Kidney epithelial cell (primary cell): ENCODE measurements at regions not wholly inside any gene's neighbourhood (a gene's known extent, or its start where the extent isn't known, plus 50 kb on each side); places are given as distances from the start of the nearest gene placed in this dataset.

Source experiments
- DNase-seq: peaks from one replicate; pipeline ENCODE4 v3.0.0-alpha.2; 2010; ENCODE audit warnings: low read depth
- H3K27me3 ChIP-seq: 2 replicates; pipeline ENCODE4 v1.6.0; 2011; ENCODE audit warnings: low read length; ENCODE audit not compliant: control insufficient read depth, insufficient read depth
- H3K36me3 ChIP-seq: 2 replicates; pipeline ENCODE4 v1.5.1; 2011; ENCODE audit warnings: low read length; ENCODE audit not compliant: control insufficient read depth, insufficient read depth
- H3K4me3 ChIP-seq: 2 replicates; pipeline ENCODE4 v1.5.1; 2011; ENCODE audit warnings: low read depth, mild to moderate bottlenecking, control low read depth, low read length
- TF ChIP-seq, protein P1 (sequence below): IDR thresholded peaks from 2 replicates; pipeline ENCODE4 v1.5.1; 2011; ENCODE audit warnings: mild to moderate bottlenecking, moderate library complexity, low read length, control low read depth, inconsistent platforms; ENCODE audit not compliant: insufficient read depth, poor library complexity, severe bottlenecking

DNA sequence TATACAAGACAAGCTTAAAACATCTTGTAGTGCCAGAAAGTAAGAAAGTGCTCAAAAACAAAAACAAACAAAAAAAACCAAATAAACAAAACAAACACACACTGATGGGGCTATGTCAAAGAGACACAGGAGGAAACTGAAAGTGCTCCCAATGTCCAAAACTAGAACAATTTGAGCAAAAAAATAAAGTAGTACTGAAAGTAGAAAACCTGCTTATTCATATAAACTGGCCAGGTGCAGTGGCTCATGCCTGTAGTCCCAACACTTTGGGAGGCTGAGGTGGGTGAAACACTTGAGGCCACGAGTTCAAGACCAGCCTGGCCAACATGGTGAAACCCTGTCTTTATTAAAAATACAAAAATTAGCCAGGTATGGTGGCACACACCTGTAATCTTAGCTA lies 129.9 kb downstream of the GLUL start:
- no peaks in the 10 kb centered on the region for H3K36me3 ChIP-seq
- DNase-seq = no peak
- TF ChIP-seq, protein P1, sequence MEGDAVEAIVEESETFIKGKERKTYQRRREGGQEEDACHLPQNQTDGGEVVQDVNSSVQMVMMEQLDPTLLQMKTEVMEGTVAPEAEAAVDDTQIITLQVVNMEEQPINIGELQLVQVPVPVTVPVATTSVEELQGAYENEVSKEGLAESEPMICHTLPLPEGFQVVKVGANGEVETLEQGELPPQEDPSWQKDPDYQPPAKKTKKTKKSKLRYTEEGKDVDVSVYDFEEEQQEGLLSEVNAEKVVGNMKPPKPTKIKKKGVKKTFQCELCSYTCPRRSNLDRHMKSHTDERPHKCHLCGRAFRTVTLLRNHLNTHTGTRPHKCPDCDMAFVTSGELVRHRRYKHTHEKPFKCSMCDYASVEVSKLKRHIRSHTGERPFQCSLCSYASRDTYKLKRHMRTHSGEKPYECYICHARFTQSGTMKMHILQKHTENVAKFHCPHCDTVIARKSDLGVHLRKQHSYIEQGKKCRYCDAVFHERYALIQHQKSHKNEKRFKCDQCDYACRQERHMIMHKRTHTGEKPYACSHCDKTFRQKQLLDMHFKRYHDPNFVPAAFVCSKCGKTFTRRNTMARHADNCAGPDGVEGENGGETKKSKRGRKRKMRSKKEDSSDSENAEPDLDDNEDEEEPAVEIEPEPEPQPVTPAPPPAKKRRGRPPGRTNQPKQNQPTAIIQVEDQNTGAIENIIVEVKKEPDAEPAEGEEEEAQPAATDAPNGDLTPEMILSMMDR = no peak
- no peak overlapping the region for H3K4me3 ChIP-seq
- H3K27me3 ChIP-seq = no peaks in the 10 kb centered on the region

DNA sequence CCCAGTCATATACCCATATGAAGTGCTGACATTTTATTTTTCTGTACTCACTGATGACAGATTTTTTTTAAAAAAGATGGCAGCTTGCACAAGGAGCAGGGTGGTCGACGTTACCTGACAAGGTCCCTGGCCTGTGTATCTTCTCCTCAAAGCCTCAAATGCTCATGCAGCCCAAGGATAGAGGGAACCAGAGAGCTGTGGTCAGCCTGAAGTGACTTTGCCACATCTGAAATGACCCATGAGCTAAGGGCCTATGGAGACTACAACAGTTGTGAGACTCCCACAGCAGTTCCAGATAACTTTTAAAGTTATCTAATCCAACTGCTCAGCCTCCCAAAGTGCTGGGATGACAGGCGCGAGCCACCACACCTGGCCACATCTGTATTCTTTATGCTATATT lies 131.1 kb downstream of the GLUL start:
- DNase-seq = no peak
- Histone ChIP-seq H3K36me3 (no peaks in the 10 kb centered on the region), H3K27me3 (no peaks in the 10 kb centered on the region), H3K4me3 (no peak overlapping the region)
- TF ChIP-seq, protein P1 = no peak

DNA sequence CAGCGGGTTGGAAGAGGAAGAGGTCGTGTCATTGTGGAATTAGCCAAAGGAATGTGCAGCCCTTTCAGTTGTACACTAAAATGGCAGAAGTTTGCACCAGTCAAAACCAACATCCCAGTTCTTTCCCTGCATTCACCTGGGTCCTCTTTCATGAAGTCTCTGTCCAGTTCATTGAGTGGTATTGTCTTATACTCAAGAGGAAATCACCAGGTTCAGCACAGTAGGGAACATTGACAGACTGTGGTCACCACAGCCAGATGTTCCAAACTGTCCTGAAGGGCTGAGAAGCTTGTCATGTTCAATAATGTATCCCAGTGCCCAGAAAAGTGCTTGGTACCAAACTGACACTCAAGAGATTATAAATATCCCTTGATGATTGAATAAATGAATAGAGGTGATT lies 131.6 kb downstream of the GLUL start:
- DNase-seq = no peak
- Histone ChIP-seq H3K4me3 (no peak overlapping the region), H3K36me3 (no peaks in the 10 kb centered on the region), H3K27me3 (no peaks in the 10 kb centered on the region)
- TF ChIP-seq, protein P1 = no peak

DNA sequence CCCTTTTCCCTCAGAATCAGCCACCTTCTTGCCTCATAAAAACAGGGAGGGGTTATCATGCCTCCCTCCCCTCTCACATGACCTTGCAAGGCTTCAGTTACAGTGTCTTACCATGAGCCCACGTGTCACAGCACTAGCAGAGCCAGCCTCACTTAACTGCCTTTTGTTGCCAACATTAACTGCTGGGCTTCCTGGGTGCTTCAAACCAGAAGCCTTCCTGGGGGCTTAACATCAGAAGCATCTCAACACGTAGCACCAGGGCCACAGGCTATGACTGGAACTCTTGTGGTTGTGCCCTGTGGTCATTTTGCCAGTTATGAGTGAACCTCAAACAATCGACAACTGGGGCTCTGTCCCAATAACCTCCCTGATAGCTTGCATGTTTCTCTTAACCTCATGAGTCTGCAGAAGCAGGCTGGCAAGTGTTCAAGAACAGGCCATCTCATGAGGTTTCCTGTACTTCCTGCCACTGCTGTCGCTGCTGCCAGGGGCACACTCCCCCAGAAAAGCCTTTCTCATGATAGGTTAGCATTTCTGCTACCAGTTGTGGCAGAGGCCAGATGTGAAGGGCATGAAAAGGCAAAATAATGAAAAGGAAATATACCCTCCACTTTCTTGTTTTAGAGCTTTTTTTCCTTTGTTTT lies 132.2 kb downstream of the GLUL start:
- peak; percentile 4 for DNase-seq
- H3K4me3 ChIP-seq = no peak overlapping the region
- no peaks in the 10 kb centered on the region for H3K27me3 ChIP-seq
- H3K36me3 ChIP-seq = no peaks in the 10 kb centered on the region
- TF ChIP-seq, protein P1 = no peak

DNA sequence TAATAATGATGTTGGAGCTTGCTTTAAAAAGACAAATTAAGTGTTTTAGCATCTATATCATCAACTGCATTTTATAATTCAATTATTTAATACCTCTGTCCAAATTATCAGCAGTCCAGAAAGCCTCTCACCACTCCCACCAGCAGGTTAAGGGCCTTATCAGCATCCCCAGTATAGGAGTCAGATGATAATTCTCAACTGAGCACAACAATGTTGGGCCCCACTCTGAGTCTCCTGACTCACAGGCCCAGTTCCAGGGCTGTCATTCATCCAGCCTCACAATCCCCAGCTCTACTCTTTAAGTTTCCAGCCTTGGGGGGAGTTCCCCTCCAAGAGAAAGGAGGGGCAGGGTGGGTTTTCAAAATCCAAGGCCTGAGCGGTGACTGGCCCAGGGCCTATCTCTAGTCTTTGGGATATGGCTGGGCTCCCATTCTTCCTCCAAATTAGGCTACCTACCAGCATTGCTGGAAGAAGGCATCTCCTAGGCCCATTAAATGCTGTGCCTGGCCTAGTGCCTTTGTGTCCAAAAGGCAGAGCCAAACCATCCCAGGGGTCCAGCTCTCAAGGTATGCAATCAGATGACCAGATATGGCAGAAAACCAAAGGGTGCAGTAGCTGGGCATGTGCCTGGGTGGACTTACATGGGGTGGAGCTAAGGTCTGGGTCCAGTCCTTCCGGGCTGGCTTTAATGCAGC lies 134.1 kb downstream of the GLUL start:
- no peak for DNase-seq
- H3K27me3 ChIP-seq = no peaks in the 10 kb centered on the region
- H3K4me3 ChIP-seq = no peak overlapping the region
- TF ChIP-seq, protein P1 = no peak
- H3K36me3 ChIP-seq = no peaks in the 10 kb centered on the region

DNA sequence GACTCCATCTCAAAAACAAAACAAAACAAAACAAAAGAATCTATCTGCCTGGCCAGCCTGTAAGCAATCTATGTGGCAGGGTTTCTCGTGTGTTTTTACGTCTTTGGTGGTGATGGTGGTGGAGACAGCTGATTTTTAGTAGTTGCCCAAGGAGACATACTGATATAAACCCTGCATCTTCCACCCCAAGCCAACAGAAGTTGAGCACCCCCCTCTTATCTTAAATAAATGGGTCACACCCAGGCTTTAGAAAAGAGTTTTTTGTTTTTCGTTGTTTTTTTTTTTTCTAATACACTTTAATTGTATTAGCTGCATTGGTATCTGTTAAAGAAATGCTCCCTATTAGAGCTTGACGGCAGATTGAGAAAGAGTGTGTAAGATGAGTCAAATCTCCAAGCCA lies 134.7 kb downstream of the GLUL start:
- H3K4me3 ChIP-seq = no peak overlapping the region

More for the DNA sequence above, 134.7 kb downstream of the GLUL start:
- H3K27me3 ChIP-seq = no peaks in the 10 kb centered on the region
- no peak for DNase-seq
- H3K36me3 ChIP-seq = no peaks in the 10 kb centered on the region
- TF ChIP-seq, protein P1 = no peak
